GM21390 (cell line): ENCODE measurements at regions not wholly inside any gene's neighbourhood (a gene's known extent, or its start where the extent isn't known, plus 50 kb on each side); places are given as distances from the start of the nearest gene placed in this dataset.
"Not testable (repeated sequence)": the region's sequence is repeated elsewhere in the genome, so short reads cannot be mapped to it uniquely, and the experiment has no call there.

Experiments
- ATAC-seq: cut with Tn5 transposase; IDR thresholded peaks from one replicate; pipeline ENCODE4 v1.9.1; 2021; ENCODE audit not compliant: unreplicated experiment

DNA sequence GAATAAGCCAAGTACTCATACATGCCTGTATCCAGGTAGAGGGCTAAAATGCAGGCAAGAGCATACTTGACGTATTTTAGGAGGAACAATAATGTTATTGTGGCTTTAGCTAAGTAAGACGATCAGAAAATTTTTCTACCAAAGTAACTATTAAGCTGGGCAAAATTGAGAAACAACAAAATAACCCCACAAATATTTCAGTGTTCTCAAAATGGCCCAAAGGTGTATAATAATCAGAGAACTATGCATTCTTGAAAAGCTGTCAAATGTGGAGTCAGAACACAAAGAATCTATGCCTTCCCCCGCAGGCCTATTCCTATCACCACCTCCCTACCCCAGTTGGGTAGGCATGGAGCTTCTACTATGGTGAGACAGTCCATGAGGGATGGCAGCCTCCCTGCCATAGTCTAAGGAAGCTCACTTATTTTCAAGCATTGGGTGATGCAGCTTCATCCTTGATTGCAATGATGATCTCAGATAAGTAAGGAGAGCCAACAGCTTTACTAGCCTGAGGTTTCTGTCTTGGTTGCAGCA lies 1132.5 kb upstream of the SPRY2 start:
- ATAC-seq, result no peak

- ATAC-seq, result no peak
Observed at GRCh38 chr13:81458170-81458569, 1117.2 kb upstream of the SPRY2 start.

DNA sequence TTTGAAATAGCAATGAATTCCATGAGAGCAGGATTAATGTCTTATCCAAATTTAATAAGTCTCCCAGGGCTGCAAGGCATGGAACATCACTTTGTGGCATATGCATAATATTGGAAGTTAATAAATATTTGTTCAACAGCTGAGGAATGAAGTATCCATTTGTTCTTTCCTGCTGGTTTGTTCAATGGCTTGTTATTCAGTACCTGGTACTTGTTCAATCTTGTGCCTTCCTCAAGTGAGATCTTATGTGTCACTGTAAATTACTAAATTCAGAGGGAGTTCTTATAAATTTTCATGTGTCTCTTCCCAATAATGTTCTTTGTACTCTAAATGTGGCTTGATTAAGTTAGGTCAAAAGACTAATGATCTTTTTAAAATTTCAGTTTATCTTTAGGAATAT lies 1105.5 kb upstream of the SPRY2 start:
- no peak for ATAC-seq

GRCh38 chr13:81442904-81443303 lies 1102.0 kb upstream of the SPRY2 start:
- no peak for ATAC-seq

- ATAC-seq, result no peak
Observed at GRCh38 chr13:81425286-81425685, 1084.4 kb upstream of the SPRY2 start.

DNA sequence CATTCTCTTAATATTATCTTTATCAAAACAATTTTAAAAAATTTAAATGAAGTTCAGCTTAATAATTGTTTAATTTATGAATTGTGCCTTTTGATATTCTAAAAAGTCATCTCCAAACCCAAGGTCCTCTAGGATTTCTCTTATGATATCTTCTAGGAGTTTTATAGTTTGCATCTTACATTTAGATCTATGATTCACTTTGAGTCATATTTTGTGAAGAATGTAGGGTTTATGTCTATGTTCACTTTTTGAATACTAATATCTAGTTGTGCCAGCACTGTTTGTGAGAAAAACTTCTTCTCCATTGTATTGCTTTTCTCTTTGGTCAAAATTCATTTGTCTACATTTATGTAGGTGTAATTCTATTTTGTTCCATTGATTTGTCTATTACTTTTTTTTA lies 1068.4 kb upstream of the SPRY2 start:
- ATAC-seq, result no peak

DNA sequence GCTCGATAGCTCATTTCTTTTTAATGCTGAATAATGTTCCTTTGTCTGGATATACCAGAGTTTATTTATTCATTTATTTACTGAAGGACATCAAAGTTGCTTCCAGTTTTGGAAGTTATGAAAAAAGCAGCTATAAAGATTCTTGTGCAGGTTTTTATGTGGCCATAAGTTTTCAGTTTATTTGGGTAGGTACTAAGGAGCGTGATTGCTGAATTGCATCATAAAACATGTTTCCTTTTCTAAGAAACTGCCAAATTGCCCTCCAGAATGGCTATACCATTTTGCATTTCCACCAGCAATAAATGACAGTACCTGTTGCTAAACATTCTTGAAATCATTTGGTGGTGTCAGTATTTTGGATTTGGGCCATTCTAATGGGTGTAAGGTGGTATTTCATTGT lies 1067.7 kb upstream of the SPRY2 start:
- no peak for ATAC-seq

GRCh38 chr13:81406639-81407292 lies 1065.8 kb upstream of the SPRY2 start:
- peak; percentile 63 for ATAC-seq

DNA sequence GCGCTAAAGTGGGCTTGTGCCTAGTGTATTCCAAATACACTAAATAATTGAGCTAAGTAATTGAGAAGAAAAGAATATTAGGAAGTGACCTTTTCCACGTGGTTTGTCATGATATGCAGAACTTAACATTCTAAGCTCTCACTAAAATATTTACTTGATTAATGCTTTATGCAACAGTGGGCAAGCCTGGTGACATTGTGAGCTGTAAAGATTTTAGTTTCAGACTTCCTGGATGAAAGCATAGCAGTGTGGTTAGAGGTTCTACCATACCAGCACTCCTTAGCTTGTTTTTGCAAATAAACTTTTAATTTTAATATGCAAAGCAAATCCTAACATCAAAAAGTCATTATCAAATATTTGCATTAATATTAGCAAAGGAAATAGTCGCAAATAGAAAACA lies 1065.1 kb upstream of the SPRY2 start:
- no peak for ATAC-seq

DNA sequence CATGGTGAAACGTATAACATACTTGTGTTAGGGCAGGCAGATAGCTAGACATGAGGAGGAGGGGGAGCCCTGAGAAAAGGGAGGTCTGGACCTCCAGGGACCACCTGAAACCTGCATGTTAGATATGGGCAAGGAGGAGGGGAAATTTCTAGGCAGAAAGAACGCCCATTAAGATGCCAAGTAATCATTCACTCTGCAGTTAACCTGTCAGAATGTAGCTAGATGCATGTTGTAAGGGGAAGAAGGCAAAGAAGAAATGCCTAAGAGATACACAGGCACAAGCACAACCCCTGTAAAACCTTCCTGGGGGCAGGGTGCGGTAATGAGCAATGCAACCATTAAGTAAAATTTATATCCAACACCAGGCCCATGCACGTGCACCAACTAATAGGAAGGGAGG lies 1055.3 kb upstream of the SPRY2 start:
- no peak for ATAC-seq

GRCh38 chr13:81395368-81395767 lies 1054.4 kb upstream of the SPRY2 start:
- ATAC-seq, result no peak

DNA sequence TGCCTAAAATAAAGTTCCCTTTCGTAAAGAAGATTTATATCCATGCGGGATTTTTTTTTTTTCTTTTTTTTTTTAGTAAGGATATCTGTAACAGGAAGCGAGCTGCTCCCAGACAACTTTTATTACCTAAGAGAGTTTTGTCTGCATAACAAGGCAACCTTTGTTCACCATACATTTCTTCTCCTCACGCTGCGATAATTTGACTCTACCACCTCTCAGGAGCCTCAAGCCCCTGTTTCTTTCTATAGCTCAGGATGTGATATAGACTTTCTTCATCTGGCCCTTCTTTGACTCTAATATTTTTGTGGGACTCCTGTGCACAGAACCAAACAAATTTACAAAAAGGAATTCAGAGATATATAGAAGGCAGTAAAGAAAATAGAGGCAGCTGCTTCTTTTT lies 1053.7 kb upstream of the SPRY2 start:
- ATAC-seq, result no peak

GRCh38 chr13:81393721-81394120 lies 1052.8 kb upstream of the SPRY2 start:
- no peak for ATAC-seq

DNA sequence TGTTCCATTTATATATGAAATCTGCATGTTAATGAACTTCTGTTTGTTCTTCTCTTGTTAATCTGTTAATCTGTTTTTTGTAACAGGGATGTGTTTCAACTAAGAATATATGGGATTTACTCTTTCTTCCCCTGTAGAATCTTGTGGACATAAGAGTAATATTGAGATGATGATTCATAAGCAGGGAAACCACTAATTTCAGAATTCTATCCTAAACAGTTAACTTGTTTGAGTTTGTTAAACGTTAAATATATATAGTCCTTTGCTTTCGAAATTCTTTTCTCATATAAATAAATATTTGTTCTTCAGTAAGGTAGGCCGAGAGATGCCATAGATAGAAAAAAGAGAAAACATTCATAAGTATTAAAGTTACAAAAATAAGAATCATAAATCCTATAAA lies 1052.2 kb upstream of the SPRY2 start:
- no peak for ATAC-seq

DNA sequence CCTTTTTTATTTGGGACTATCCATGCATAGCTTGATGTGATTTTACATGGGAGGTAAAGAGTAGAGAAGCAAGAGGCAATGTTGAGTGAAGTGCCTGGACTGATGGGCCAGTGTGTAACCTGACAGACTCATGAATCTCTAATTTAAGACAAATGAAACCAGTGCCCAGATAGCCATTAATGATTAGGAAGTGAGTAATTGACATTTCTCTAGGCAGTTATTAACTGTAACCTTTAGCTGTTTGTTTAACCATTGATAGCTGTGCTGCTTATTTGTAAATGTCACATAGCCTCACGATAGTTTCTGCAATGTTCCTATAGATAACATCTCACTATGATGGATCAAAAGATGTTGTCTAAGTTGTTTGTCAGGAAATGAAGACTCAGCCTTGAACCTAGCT lies 1047.5 kb upstream of the SPRY2 start:
- ATAC-seq, result no peak

DNA sequence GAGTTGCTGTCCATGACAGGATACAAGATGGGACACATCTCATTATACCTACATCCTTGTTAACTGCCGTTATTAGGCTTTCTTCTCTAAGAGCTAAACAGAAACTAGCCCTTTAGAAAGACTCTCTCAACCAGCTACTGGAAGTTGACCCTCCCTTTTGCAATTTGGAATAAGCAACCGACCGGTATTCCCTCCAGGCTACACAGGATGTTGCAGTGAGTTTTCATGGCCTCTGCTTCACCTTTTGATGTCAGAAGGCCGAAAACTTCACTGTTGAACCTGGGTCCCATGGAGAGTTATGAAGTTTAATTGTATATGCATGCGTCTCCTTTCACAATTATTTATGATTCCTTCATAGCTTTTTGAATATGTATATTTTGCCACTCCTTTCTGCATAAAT lies 1042.5 kb upstream of the SPRY2 start:
- ATAC-seq, result no peak

GRCh38 chr13:81382246-81382645 lies 1041.3 kb upstream of the SPRY2 start:
- ATAC-seq, result no peak

DNA sequence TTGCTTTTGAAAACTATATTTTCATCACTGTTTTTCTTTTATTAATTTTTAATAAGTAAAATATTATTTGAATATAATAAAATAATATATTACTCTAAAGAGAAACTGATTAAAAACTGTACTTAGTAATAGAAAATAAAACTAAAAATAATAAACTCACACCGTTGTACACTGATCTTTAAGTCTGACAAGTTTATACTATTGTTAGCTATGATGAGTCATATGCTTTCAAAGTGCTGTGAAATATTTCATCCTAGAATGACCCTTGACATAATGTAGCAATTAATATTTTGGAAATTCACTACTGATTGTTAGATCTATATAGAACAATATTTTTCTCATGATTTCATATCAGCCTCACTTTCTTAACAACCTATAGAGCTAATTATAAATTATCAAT lies 1040.6 kb upstream of the SPRY2 start:
- ATAC-seq, result no peak

GRCh38 chr13:81379183-81379582 lies 1038.3 kb upstream of the SPRY2 start:
- no peak for ATAC-seq

GRCh38 chr13:81377921-81378320 lies 1037.0 kb upstream of the SPRY2 start:
- ATAC-seq, result no peak

DNA sequence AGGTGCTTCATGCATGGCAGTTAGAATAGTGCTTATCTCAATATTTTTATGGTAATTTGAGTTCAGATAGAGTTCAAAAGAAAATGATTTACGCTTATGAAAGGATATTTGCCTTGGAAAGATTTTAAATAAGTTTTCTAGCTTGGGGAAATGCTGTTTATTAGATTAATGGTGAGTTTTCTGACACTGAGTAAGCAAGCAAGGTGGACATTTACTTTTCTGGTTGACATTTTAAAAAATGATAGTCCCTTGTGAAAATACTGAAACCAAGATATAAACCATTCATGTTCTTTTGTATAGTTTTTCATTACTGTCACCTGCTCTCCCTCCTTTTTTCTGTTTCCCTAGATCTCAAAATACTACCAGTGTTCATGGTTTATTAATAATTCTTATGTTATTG lies 1034.8 kb upstream of the SPRY2 start:
- no peak for ATAC-seq

GRCh38 chr13:81362711-81363110 lies 1021.8 kb upstream of the SPRY2 start:
- ATAC-seq, result not testable (repeated sequence)

GRCh38 chr13:81350056-81350455 lies 1009.1 kb upstream of the SPRY2 start:
- no peak for ATAC-seq
